HG03558 (cell line): ENCODE measurements at regions not wholly inside any gene's neighbourhood (a gene's known extent, or its start where the extent isn't known, plus 50 kb on each side); places are given as distances from the start of the nearest gene placed in this dataset.
"Not testable (repeated sequence)": the region's sequence is repeated elsewhere in the genome, so short reads cannot be mapped to it uniquely, and the experiment has no call there.

Experiments
- ATAC-seq: cut with Tn5 transposase; IDR thresholded peaks from one replicate; pipeline ENCODE4 v1.9.1; 2021; ENCODE audit warnings: moderate number of reproducible peaks; ENCODE audit not compliant: unreplicated experiment; ENCODE audit errors: extremely low read depth

DNA sequence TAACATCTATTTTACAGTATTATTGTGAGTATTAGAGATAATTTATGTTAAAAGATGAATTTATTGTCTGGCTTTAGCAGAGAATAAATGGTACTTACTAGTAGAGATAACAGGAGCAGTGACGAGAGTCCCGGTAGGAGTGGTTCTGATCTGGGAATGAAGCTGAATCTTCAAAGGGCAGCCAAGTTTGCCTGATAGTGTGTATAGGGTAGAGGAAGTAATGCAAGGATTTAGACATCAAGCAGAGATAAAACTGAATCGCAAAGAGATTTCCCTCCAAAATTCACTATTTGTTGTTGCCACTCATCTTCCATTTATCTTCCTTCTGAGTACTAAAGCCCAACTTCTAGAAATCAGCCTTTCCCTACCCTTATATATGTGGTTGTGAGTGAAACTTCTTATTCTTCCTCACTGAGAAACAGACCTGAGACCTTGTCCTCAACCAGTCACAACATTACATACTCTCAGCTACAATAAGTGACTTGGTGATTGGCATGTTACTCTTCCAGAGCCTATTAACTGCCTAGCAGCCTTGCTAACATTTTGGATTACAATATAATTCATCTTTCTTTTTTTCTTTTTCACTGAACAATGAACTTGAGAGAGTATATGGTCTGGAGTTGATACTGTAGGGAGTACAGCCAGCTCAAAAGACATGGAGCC is 692.7 kb upstream of the ZNF385D start:
- no peak for ATAC-seq

DNA sequence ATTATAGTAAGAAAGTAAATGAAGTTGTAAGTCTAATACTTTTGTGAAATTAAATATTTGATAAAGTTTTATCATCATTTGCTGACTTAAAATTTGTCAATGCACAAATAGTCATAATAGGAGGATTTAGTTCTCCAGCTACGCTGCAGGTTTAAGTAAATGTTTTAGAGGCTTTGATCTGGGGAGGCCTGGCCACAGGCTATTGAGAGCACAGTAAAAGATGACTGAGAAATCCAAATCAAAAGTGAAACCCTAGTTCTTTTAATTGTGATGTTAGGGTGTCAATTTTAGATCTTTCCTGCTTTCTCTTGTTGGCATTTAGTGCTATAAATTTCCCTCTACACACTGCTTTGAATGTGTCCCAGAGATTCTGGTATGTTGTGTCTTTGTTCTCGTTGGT is 694.3 kb upstream of the ZNF385D start:
- ATAC-seq: not testable (repeated sequence)

DNA sequence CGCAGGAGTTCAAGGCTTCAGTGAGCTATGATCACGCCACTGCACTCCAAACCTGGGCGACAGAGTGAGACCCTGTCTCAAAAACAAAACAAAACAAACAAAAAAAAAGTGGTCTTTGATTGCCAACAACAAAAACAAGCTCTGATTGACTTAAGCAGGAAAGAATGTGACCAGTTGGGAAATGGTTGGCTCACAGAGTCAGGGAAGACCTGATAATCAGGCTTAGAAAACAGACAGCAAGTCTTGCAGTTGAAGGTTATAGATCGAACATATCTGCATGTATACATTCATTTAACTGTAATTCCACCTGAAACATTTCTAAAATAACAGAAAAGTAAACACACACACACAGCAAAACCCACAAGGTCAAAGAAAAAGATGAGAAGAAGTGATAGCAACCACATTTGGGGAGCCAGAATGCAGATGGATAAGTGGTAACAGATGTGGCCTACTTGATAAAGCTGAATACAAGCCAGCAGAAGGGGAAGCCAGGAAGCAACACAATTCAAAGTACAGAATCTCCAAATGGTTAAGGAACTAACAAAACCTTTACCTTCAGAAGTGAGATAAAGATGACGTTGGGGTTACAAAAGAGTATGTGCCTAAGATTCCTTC is 699.9 kb upstream of the ZNF385D start:
- no peak for ATAC-seq

DNA sequence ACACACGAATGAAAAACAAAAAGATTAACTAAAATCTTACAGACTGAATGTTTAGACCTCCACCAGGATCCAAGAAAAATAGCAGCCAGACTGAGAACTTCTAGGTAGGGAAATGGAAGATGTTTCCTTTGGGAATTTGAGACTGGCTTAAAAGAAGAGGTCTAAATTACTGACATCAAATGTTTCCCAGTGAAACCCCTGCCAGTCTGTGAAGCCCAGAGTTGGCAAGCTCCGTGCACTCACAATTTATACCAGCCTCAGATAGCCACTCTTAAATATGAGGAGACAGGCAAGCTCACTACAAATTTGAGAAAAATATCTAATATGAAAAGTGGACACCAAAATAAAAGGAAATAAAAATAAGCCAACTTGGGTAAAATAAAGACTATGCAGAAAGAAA is 700.5 kb upstream of the ZNF385D start:
- ATAC-seq: no peak

DNA sequence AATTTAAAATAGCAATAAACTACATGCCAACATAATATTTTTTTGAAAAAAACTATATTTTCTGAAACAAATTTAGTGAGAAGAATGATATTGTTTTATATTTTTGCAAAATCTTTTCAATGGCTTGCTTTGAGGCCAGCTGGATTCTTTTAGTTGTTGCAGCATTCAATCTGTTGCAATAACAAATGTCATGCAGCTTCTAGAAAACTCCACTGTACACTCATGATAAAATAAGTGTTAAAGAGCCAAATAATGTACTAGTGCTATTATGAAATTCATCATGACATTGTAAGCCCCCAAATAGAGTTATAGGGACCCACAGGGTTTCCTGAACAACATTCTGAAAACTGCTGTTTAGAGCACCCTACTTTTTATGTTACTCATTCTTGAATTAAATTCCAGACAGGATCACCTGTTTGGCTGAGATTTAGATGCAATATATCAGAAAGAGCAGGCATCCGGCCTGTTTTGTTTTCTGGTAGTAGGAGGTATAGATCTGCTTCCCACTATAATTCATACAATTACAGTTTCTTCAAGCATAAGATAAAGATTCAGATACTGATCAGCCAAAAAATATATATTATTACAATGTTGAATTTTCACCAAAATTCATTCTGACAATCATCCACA is 703.0 kb upstream of the ZNF385D start:
- no peak for ATAC-seq

DNA sequence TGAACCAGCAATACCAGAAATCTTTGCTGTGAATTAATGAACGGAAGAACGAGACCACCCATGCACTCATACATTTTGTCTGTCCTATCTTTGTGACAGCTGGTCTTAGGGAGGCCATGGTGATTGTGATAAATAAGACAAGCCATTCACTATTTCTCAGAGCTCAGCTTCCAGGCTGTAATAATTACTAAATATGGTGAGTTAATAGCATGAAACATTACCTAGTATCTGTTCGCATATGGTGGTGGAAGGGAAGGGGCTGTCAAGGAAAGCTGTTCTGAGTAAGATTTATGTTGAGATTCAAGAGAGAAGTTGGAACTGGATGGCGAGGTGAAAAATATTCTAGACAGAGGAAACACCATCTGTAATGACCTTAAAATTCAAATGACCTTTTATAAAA is 719.0 kb upstream of the ZNF385D start:
- no peak for ATAC-seq

DNA sequence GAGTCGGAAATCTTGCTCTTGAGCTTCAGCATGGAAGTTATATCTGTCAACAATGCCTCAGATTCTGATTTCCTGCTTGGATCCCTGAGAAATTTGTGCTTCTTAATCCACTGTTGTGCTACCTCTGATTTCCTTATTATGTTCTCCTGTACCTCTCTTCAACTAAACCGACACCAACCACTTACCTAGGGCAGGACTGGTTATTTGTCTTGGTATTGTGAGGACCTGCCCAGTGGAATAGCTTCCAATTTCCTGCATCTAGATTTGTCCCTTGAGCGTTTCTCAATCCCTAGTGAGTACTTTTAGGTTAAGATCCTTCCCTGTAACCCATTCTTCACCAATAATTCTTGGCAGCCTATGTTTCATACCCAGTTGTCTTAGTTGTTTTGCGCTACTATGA is 720.5 kb upstream of the ZNF385D start:
- ATAC-seq: no peak

DNA sequence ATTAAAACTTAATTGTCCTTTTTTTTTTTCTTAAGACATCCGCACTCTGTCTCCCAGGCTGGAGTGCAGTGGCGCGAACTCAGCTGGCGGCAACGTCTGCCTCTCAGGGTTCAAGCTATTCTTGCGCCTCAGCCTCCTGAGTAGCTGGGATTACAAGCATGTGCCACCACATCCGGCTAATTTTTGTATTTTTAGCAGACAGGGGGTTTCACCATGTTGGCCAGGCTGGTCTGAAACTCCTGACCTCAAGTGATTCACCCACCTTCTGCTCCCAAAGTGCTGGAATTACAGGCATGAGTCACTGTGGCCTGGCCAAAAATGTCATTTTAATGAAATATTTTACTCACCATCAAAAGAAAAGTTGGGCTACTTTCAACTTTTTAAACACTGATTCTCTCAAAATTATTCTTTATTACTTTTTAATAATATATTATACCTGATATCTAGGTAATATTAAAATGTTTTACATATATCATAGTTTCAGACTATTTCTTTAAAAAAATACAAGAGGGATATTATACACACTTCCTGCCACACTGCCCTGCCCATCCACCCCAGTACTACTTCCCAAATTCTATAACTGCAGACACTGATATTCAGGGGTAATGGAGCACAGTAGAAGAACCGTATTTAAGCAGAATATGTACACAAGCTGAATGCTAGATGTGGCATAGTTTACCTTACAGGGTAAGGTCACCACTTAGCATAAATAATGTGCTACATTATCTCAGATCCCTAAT is 723.9 kb upstream of the ZNF385D start:
- no peak for ATAC-seq

DNA sequence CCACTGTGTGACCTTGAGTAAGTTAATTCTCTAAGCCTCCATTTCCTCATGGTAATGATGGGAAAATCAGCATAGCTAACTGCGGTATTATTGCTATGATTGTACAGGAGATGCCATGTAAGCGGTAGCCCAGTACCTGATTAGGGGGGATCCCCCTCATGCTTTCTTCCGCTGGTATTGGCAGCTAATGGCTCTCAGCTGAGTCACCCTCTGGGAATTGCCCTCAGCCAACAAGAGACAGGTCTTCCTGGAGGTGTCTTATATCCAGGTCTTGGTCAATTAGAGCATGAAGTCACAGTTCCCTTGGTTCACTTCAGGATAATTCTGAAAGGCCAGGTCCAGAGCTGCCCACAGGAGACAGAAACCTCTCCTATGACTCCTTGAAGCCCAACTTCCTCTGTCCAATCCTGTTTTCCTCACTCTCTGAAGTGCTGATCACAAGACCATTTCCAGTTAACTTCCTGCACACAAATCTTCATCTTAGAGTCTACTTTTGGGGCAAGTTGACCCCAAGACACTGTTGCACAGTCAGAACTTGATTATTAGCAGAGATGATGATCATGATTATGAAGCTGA is 724.7 kb upstream of the ZNF385D start:
- ATAC-seq: no peak

DNA sequence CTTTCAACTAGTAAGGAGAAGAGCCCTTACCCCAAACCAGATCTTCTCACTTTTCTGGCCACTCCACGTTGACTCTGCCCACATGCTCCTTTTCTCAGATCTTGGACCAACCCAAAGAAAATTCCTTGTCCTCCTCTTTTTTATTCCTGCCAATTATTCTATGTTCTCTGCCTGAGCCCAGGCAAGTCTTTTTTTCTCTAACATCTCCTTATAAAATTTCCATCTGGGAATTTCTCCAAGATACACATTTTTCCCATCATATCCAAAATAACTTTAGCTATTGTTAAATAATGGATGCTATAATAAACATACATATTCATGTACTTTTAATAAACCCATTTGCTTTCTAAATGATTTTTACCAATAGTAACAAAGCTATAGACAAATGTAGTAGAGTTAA is 726.0 kb upstream of the ZNF385D start:
- ATAC-seq: no peak

DNA sequence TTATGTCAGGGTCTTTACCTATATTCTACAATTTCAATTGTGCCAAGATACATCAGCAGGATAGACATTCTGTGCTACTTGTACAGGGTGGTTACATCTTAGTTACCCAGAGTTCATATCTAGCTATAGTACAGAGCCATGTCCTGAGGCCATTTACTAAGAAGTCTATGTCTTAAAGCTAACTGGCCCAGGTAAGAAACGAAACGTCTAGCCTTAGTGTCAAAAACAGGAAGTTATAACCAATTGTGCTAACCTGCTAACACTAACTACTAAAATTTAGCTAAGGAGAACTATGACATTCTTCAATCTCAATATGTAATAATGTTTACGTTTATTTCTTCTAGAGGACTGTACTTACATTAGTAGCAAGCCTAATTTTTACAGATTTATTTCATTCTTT is 717.2 kb upstream of the UBE2E2 start:
- ATAC-seq: no peak

DNA sequence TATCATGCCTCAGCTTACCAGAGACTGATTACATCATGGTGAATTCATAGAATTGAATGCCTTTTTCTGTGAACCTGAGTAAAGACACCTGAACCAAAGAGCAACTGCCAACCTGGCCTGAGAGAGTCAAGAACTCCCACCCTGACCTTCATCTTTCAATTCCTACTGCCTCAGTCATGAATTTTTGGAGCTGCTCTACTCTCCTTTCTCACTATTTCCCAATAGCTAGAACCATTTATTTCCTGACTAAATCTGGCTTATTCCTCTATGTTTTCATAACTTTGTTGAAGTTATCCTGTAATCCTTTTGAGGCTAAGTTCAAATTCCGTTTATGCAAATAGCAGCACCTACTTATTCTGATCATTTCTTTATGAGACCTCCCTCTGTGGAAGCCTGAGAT is 712.4 kb upstream of the UBE2E2 start:
- no peak for ATAC-seq

DNA sequence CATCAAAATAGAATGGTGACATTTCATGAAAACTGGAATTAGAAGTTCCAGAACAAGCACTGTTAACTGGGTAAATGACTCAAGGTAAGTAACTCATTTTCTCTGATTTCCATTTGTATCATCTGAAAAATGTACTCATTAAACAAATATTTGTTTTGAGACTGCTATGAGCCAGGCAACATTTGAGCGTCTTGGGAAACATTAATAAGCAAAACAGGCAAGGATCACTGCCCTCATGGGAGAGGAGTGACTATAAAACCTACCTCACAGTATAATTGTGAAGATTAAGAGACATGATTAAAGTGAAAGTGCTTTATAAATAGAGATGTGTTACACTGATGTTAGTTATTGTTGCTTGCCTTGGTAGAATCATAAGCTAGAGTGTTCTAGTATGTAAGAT is 711.8 kb upstream of the UBE2E2 start:
- ATAC-seq: no peak

DNA sequence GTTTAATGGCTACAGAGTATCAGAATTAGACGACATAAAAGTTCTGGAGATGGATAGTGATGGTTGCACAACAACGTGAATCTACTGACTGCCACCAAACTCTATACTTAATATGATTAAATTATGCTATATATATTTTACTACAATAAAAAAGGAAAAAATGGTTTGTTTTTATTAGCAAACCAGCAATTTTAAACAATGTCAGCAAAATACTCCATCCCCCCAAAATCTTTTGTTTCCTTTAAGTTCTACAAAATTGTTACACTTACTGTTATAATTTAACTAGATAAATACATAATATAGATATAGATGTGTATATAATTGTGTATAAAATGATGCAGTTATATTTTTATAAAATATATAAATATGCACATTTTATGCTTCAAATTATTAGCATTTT is 710.8 kb upstream of the UBE2E2 start:
- no peak for ATAC-seq

DNA sequence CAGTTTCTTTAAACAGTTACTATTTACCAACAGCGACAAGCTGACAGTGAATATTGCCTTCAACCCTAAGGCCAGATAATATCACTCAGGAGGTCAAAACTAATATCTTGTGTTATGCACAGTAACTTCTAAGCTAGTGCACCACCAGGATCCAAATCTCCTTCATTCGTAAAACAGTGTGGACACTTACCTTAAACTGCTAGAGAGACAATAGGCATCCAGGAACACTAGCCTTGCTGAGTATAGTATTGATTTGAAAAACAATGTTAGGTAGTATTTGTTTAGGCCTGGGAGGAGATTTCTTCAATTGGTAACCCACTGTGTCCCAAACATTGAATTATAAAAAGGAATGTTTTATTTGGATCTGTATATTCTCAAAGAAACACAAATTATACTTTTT is 707.9 kb upstream of the UBE2E2 start:
- no peak for ATAC-seq

DNA sequence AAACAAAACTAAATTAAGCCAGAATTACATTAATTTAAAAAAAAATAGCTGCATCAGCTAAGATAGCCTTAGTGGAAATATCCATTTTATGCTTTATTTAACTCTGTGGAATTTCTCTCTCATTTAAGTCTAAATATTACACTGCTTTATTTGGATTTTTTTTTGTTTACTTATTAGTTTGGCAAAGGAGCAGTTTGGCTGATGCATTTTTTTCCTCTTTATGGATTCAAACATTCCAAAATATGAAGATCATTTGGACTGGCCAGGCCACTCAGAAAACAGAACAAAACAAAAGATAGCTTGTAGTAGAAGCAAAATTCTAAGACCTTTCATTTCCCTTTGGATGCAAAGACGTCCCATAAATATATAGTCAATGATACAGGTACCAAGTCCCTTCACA is 707.3 kb upstream of the UBE2E2 start:
- ATAC-seq: no peak

DNA sequence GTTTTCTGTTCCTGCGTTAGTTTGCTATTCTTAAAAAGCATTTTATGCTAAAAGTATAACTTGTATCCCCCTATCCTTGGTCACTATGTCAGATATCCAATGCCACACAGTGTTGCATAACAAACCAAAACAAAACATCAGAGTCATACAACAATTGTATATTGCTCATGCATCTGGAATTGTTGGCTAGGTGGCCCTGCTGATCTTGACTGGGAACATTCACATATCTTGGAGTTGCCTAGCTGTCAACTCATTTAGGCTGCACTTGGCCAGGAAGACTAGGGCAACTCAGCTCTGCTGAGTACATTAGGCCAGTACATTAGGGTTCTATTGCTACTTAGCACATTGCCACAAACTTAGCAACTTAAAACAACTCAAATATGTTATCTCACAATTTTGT is 706.5 kb upstream of the UBE2E2 start:
- no peak for ATAC-seq

DNA sequence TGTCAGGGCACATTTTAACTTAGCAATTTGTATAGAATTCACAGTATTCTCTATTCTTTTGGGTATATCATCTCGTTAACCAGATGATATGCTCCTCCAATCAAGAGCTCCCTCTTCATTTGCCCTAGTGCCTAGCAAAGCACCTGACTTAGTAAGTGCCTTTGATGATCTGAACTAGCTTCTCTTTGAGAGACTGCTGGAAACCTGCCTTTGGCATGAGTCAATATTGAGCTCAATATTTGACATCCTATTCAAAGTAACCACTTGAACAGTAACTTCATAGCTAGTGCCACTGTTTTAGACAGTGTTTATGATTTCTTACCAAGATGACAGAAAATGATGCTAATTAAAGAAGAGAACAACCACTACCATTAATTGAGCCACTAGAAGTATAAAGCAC is 696.3 kb upstream of the UBE2E2 start:
- no peak for ATAC-seq

DNA sequence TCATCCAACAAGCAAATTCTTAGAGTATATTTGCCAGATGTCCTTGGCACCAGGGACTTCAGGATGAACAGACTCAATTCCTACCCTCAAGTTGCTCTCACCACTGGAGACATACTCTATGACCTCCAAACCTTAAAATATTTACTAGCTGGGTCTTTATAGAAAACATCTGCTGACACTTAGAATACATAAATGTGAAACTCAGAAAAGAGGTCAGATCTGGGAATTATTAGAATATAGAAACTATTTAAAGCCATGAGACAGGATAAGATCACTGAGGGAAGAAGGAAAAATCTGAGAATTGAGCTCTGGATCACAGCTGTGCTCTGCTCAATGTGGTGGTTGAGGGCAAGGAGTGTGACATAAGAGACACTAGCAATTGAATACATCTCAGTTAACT is 695.4 kb upstream of the UBE2E2 start:
- ATAC-seq: no peak

DNA sequence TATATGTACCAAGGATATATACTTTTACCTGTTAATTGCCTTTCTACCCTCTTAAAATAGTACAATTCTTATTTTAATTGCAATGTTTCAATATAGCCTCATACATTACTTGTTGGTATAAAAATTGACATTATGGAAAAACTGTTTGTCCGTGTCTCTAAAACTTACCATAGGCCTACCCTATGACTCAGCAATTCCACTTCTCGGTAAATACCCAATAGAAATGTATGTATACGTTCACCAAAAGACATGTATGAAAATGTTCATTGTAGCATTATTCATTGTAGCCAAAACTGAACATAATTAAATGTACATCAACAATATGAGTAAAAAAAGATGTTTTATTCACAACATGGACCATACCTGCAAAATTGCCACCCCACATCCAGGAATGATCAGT is 679.2 kb upstream of the UBE2E2 start:
- ATAC-seq: no peak

DNA sequence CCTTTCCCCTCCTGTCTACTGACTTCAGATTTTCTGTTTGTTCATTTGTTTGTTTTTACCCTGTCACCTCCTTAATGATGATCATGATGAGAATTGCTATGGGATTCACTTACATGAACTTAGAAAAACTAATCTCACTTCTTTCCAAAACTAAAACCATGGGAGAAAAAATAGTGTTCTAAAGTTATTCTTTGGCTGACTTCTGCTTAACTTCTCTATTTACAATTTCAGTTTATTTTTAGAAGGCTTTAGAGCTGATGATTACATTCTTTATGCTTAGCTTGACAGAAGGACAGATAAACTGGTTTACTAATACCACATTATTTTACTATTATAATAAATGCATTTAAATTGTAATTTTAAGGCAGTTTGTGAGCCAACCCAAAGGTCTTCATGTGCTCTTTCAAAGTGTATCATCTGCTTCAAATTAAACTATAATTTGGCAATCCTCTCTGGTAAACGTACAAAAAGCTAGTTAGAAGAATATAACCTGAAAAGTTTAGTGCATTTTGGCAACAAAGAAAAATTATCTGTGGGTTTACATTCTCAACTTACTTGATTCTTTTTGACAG is 676.8 kb upstream of the UBE2E2 start:
- no peak for ATAC-seq
